ENCODE measurements at regions not wholly inside any gene's neighbourhood (a gene's known extent, or its start where the extent isn't known, plus 50 kb on each side); places are given as distances from the start of the nearest gene placed in this dataset.
"Not testable (repeated sequence)": the region's sequence is repeated elsewhere in the genome, so short reads cannot be mapped to it uniquely, and the experiment has no call there.

DNA sequence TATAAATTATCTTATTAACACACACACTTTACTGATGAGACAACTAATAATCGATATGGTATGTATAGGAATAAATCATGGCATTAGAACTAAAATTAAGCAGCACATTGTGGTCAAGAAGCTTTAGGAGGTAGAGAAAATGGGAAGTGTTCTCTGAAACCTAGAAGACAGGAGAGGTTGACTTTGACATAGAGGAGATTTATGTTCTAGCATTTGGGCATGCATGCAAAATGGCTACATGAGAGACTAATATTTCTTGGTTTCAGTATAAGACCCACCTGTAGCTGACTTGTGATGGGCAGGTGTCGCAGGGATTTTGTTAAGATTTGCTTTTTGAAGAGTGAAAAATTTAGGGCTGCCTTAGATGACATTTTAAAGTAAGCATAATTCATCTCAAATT, 209.7 kb upstream of the POU1F1 start:
- H3K9me3 Mint-ChIP-seq: no peaks in the 10 kb centered on the region
- H3K36me3 Mint-ChIP-seq (ENCODE audit: low read depth): no peaks in the 10 kb centered on the region
- ATAC-seq (replicated peaks): no peak
- no peaks in the 10 kb centered on the region for H3K27me3 Mint-ChIP-seq
- no peak overlapping the region for H3K27ac Mint-ChIP-seq
- no peaks in the 10 kb centered on the region for H3K4me1 Mint-ChIP-seq
- H3K4me3 Mint-ChIP-seq: no peak overlapping the region

DNA sequence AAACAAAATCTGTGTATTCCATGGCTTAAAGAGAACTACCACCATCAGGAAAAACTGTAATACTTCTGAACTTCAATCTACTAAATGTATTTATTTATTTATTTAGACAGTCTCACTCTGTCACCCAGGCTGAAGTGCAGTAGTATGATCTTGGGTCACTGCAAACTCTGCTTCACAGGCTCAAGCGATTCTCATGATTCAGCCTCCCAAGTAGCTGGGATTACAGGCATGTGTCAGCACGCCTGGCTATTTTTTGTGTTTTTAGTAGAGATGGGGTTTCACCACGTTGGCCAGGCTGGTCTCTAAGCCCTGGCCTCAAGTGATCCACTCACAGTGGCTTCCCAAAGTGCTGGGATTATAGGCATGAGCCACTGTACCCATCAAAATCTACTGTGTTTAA, 202.3 kb upstream of the POU1F1 start:
- ATAC-seq (replicated peaks): no peak
- no peaks in the 10 kb centered on the region for H3K27me3 Mint-ChIP-seq
- no peak overlapping the region for H3K4me3 Mint-ChIP-seq

DNA sequence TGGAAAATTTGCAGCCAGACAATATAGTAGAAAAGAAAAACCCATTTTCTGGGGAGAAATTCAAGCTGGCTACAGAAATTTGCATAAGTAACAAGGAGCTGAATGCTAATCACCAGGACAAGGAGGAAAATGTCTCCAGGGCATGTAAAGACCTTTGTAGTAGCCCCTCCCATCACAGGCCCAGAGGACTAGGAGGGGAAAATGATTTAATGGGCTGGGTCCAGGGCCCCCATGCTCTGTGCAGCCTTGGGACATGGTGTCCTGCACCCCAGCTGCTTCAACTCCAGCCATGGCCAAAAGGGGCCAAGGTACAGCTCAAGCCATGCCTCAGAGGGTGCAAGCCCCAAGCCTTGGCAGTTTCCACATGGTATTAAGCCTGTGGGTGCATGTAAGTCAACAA, 197.6 kb upstream of the POU1F1 start:
- Mint-ChIP-seq H3K27ac (no peak overlapping the region), H3K4me1 (no peaks in the 10 kb centered on the region), H3K4me3 (no peak overlapping the region), H3K9me3 (no peaks in the 10 kb centered on the region), H3K36me3 (ENCODE audit: low read depth) (no peaks in the 10 kb centered on the region), H3K27me3 (no peaks in the 10 kb centered on the region)
- no peak for ATAC-seq (replicated peaks)

More for the DNA sequence above, 202.3 kb upstream of the POU1F1 start:
- Mint-ChIP-seq H3K4me1 (no peaks in the 10 kb centered on the region), H3K9me3 (peaks cover 6% of the 10 kb centered on the region), H3K36me3 (ENCODE audit: low read depth) (no peaks in the 10 kb centered on the region), H3K27ac (no peak overlapping the region)

DNA sequence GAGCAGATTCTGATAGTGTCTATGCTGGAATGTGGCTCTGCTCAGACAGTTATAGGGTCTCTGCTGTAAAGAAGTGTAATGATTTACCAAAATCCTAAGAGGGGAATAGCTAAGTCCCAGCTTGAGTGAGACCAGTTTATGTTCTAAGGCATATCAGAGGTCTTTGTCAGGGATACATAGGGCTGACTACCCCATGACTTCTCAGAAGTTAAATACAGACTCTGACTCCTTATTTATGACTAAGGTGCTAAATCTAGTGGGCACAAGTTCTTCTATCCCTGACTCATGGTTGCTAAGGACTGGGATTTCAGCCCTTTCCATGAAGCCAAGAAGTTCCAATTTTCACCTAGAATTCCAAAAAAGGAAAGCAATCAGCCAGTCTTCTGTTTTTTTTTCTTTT, 192.6 kb upstream of the POU1F1 start:
- Mint-ChIP-seq H3K27me3 (no peaks in the 10 kb centered on the region), H3K36me3 (ENCODE audit: low read depth) (no peaks in the 10 kb centered on the region), H3K27ac (no peak overlapping the region), H3K4me1 (no peaks in the 10 kb centered on the region), H3K9me3 (no peaks in the 10 kb centered on the region), H3K4me3 (no peak overlapping the region)
- no peak for ATAC-seq (replicated peaks)

DNA sequence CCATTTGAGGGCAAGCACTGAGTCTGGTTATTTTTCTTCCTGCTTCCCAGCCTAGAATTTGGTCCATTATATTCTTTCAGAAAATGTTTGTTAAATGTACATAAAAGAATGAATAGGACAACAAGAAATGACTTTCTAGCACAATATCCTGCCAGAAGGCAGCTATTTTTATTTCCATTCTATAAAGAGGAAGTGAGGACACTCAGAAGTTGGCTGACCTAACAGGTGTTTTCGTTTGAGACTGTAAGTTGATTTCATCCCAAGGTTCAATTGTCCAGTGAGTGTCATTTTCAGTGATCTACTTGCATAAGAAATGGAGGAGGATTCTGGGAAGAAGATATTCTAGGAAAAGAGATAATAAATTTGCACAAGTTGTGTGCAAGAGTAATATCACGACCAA, 191.9 kb upstream of the POU1F1 start:
- Mint-ChIP-seq H3K27me3 (no peaks in the 10 kb centered on the region), H3K4me1 (no peaks in the 10 kb centered on the region)
- no peak for ATAC-seq (replicated peaks)

DNA sequence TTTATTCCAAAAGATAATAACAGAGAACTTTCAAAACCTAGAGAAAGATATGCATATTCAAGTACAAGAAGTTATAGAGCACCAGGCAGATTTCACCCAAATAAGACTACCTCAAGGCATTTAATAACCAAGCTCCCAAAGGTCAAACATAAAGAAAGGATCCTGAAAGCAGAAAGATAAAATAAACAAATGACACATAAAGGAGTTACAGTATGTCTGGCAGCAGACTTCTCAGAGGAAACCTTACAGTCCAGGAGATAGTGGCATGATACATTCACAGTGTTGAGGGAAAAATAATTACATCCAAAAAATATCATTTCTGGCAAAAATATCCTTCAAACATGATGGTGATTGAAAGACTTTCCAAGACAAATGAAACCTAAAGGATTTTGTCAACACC, 185.8 kb upstream of the POU1F1 start:
- Mint-ChIP-seq H3K9me3 (no peaks in the 10 kb centered on the region), H3K27me3 (no peaks in the 10 kb centered on the region), H3K4me1 (no peaks in the 10 kb centered on the region), H3K4me3 (no peak overlapping the region), H3K27ac (no peak overlapping the region), H3K36me3 (ENCODE audit: low read depth) (no peaks in the 10 kb centered on the region)
- no peak for ATAC-seq (replicated peaks)

More for the DNA sequence above, 191.9 kb upstream of the POU1F1 start:
- Mint-ChIP-seq H3K36me3 (ENCODE audit: low read depth) (no peaks in the 10 kb centered on the region), H3K9me3 (no peaks in the 10 kb centered on the region), H3K4me3 (no peak overlapping the region), H3K27ac (no peak overlapping the region)

DNA sequence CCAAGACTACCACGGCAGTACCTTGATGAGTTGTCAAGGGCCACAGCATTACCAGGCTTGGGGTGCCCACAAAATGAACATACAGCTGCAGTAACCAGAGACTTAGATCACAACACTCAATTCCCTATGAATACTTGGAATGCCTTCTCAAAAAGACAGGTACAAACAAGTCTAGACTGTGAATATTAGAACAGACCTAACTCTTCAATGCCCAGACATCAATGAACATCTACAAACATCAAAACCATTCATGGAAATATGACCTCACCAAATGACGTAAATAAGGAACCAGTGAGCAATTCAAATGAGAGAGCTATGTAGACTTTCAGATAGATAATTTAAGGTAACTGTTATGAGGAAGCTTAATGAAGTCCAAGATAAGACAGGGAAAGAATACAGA, 185.1 kb upstream of the POU1F1 start:
- Mint-ChIP-seq H3K27me3 (peaks cover 4% of the 10 kb centered on the region), H3K9me3 (no peaks in the 10 kb centered on the region)
- no peak for ATAC-seq (replicated peaks)

DNA sequence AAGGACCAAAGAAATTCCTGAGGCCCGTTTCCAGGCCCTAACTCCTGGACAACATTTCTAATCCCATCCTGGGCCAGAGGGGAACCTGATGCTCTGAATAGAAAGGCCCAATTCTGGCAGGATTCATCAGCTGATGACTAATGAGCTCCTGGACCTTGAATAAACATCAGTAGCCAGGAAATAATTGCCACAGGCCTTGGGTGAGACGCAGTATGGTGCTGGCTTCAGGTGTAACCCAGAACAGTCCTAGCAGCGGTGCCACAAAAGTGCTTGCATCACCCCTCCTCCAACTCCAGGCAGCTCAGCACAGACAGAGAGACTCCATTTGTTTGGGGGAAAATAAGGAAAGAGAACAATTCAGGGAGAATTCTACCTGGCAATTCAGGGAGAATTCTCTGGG, 184.7 kb upstream of the POU1F1 start:
- Mint-ChIP-seq H3K9me3 (peaks cover under 1% of the 10 kb centered on the region), H3K27ac (no peak overlapping the region), H3K36me3 (ENCODE audit: low read depth) (no peaks in the 10 kb centered on the region), H3K4me1 (no peaks in the 10 kb centered on the region), H3K4me3 (no peak overlapping the region), H3K27me3 (peaks cover 6% of the 10 kb centered on the region)
- no peak for ATAC-seq (replicated peaks)

More for the DNA sequence above, 185.1 kb upstream of the POU1F1 start:
- Mint-ChIP-seq H3K4me3 (no peak overlapping the region), H3K27ac (no peak overlapping the region), H3K4me1 (no peaks in the 10 kb centered on the region), H3K36me3 (ENCODE audit: low read depth) (no peaks in the 10 kb centered on the region)

DNA sequence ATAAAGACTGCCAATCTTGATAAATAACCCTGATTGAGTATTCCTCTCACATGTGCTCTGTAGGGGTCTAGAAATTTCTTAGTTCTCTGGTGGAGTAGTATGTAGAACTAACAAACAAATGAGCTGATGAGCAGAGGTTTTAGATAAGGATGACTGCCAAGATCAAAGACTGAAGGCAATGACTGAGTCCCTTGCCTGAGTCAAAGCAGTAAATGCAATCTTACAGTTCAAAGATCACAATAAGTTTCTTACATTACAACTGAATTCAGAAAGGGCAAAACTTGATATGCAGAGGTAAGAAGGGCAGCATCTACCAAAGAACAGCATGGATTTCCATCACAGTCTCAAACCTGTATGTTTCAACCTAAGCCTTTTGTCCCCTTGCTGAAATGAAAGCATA, 172.2 kb upstream of the POU1F1 start:
- H3K27ac Mint-ChIP-seq: no peak overlapping the region
- no peak overlapping the region for H3K4me3 Mint-ChIP-seq
- no peak for ATAC-seq (replicated peaks)
- no peaks in the 10 kb centered on the region for H3K27me3 Mint-ChIP-seq
- H3K36me3 Mint-ChIP-seq (ENCODE audit: low read depth): no peaks in the 10 kb centered on the region
- H3K9me3 Mint-ChIP-seq: peaks cover 7% of the 10 kb centered on the region
- H3K4me1 Mint-ChIP-seq: no peaks in the 10 kb centered on the region

DNA sequence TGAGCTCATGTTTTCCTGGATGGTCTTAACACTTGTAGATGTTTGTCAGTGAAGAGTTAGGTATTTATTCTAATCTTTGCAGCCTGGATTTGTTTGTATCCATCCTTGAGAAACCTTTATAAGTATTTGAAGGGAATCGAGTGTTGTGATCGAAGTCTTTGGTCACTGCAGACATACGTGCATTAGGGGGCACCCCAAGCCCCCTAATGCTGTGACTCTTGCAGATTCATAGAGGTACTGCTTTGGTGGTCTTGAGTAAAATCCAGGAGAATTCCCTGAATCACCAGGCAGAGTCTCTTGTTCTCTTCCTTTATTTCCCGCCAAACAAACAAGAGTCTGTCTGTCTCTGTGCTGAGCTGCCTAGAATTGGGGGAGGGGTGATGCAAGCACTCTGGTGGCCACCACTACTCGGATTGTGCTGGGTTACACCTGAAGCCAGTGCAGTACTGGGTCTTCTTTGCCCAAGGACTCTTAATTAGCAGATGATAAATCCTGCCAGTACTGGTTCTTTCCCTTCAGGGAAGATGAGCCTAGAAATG, 170.5 kb upstream of the POU1F1 start:
- no peak for ATAC-seq (replicated peaks)
- no peak overlapping the region for H3K27ac Mint-ChIP-seq
- no peaks in the 10 kb centered on the region for H3K27me3 Mint-ChIP-seq
- no peaks in the 10 kb centered on the region for H3K36me3 Mint-ChIP-seq (ENCODE audit: low read depth)
- H3K9me3 Mint-ChIP-seq: peaks cover 7% of the 10 kb centered on the region
- no peak overlapping the region for H3K4me3 Mint-ChIP-seq
- no peaks in the 10 kb centered on the region for H3K4me1 Mint-ChIP-seq

DNA sequence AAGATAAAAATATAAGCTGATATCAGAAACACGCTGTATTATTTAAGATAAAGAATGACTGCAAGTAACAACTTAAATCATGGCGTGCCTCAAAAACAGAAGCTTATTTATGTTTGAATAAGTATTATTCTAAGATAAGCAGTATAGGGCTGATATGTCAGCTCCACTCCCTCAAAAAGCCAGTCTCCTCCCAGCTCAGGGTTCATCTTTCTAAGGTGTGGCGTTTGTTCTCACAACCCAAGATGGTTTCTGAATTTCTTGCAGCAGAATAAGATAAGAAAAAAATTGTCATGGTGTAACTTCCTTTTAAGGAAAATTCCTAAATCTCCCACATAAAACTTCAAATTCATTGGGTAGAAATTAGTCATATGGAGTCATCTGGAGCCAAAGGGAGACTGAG, 166.1 kb upstream of the POU1F1 start:
- Mint-ChIP-seq H3K27me3 (no peaks in the 10 kb centered on the region), H3K36me3 (ENCODE audit: low read depth) (no peaks in the 10 kb centered on the region)

DNA sequence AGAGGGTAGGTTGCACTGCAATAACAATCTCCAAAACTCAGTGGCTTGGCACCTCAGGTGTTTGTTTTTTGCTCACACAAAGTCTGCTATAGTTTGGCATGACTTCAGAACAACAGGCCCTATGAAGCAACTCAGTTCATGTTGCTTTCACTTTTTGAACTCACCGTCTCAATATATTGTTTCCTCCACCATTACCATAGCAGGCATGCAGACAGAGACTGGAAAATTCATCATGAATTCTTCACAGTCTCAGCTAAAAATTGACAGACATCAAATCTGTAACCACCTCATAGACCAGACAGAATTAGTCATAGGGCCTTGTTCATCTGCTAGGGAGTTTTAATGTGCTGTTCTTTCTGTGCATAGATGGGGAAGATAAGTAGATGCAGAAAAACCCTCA, 161.4 kb upstream of the POU1F1 start:
- Mint-ChIP-seq H3K4me1 (no peaks in the 10 kb centered on the region), H3K27ac (no peak overlapping the region), H3K27me3 (no peaks in the 10 kb centered on the region), H3K36me3 (ENCODE audit: low read depth) (no peaks in the 10 kb centered on the region), H3K4me3 (no peak overlapping the region), H3K9me3 (no peaks in the 10 kb centered on the region)
- ATAC-seq (replicated peaks): peak; percentile 77

More for the DNA sequence above, 166.1 kb upstream of the POU1F1 start:
- Mint-ChIP-seq H3K9me3 (no peaks in the 10 kb centered on the region), H3K4me3 (no peak overlapping the region), H3K27ac (no peak overlapping the region), H3K4me1 (no peaks in the 10 kb centered on the region)
- no peak for ATAC-seq (replicated peaks)

DNA sequence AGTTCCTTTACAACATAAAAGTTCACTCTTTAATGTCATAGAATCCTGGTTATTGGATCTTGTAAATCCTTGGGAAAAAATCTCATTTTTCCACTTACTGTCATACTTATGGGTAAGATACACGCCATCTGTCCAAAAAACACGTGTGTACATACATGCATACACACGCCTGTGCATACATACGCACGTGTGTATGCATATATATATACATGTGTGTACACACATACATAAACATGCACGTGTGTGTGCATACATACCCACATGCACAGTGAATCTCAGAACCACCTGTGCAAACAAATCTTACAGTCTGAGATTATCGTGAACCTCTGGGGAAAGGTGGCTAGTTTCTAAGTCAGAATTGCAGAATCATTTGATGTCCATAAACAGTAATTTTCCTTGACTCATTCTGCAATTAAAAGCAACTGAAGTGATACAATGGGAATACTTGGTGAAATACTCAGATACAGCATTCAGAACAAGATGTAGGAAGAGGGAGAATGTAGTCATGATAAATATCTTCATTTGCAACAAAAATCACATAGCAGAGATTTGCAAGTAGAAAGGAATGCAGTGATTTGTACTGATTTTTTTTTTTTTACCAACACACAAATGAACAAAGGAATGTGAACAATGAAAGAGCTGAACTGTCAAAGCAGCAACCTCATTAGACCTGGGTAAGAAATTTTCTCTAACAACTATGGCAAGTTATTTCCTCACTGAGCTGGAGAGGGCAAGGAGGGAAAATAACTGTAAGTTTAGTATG, 160.6 kb upstream of the POU1F1 start:
- no peaks in the 10 kb centered on the region for H3K4me1 Mint-ChIP-seq
- no peak overlapping the region for H3K4me3 Mint-ChIP-seq
- H3K27me3 Mint-ChIP-seq: no peaks in the 10 kb centered on the region
- ATAC-seq (replicated peaks): no peak
- no peak overlapping the region for H3K27ac Mint-ChIP-seq
- H3K9me3 Mint-ChIP-seq: no peaks in the 10 kb centered on the region
- H3K36me3 Mint-ChIP-seq (ENCODE audit: low read depth): no peaks in the 10 kb centered on the region

DNA sequence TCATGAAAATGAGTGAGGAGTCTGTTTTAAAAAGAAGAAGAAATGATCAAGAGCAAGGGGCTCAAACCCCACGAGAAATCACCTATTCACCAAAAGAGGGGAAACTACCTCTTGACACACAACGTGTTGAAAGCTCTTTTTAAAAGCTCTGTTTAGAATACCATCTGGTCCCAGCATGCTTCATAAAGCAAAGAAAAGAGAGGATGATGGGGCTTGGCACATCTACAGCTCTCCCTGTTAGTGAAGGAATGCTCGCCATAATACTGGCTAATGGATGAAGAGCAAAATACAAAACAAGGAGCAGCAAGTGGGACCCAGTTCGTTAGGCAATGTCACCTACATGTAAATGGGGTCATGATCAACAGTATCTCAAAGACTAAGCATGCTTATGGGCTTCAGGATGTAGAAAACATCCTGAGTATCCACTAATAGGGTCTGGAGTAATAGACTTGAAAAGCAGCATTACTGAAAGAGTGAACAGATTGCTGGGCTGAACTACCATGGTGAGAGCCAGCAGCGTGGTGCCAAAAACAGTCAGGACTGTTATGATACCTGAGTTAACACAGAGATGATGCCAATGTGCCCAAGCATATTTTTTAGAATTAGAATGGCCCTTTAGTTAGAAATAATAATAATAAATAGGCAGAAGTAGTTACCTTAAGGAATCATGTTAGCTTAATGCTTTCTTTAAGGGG, 159.7 kb upstream of the POU1F1 start:
- H3K9me3 Mint-ChIP-seq: no peaks in the 10 kb centered on the region
- no peaks in the 10 kb centered on the region for H3K27me3 Mint-ChIP-seq

DNA sequence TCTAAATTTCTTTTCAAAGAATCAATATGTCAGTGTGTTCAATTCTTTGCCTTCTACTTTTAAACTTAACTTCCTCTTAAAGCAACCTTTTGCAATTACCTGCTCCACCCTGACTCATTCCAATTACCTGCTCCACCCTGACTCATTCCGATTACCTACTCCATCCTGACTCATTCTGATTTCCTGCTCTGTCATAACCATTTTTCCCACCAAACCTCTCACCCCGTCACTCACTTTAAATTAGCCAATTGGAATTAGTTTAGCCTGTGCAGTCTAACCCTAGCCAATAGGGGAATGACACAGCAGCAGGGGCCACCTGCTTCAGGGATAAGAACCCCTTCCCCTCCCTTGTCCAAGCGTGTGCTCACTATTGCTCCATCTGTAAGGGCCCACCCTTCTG, 157.1 kb upstream of the POU1F1 start:
- not testable (repeated sequence) for ATAC-seq (replicated peaks); H3K9me3 Mint-ChIP-seq; H3K4me3 Mint-ChIP-seq; H3K4me1 Mint-ChIP-seq; H3K27ac Mint-ChIP-seq; H3K36me3 Mint-ChIP-seq (ENCODE audit: low read depth); H3K27me3 Mint-ChIP-seq

More for the DNA sequence above, 159.7 kb upstream of the POU1F1 start:
- no peaks in the 10 kb centered on the region for H3K4me1 Mint-ChIP-seq
- no peak overlapping the region for H3K4me3 Mint-ChIP-seq
- no peaks in the 10 kb centered on the region for H3K36me3 Mint-ChIP-seq (ENCODE audit: low read depth)
- H3K27ac Mint-ChIP-seq: no peak overlapping the region
- no peak for ATAC-seq (replicated peaks)

Measured in activated T-helper 17 cell treated with anti-CD3 and anti-CD28 coated beads, Interleukin-2, amount 50 U/mL, for 72 hours (primary cell).